ENCODE measurements at regions not wholly inside any gene's neighbourhood (a gene's known extent, or its start where the extent isn't known, plus 50 kb on each side); places are given as distances from the start of the nearest gene placed in this dataset.

- no peak for TF ChIP-seq POLR2A (IDR thresholded peaks at IDR 0.05; ENCODE audit: low read depth, low read length)
- DNase-seq (ENCODE audit: insufficient read length, low spot score), result peak; percentile 6
- FAIRE-seq, result peak; percentile 83
Observed at GRCh38 chr15:93829115-93829870, 402.1 kb upstream of the MCTP2 start.

- DNase-seq (ENCODE audit: insufficient read length, low spot score) (no peak), FAIRE-seq (no peak)
- no peak for TF ChIP-seq POLR2A (IDR thresholded peaks at IDR 0.05; ENCODE audit: low read depth, low read length)
Observed at GRCh38 chr15:93826790-93827189, 404.6 kb upstream of the MCTP2 start.

- TF ChIP-seq POLR2A (IDR thresholded peaks at IDR 0.05; ENCODE audit: low read depth, low read length), result no peak
- DNase-seq (ENCODE audit: insufficient read length, low spot score) (no peak), FAIRE-seq (no peak)
Observed at GRCh38 chr15:93826293-93826692, 405.1 kb upstream of the MCTP2 start.

GRCh38 chr15:93825682-93826081 lies 405.7 kb upstream of the MCTP2 start:
- DNase-seq (ENCODE audit: insufficient read length, low spot score), result no peak
- no peak for FAIRE-seq
- no peak for TF ChIP-seq POLR2A (IDR thresholded peaks at IDR 0.05; ENCODE audit: low read depth, low read length)

GRCh38 chr15:93823971-93824913 lies 407.1 kb upstream of the MCTP2 start:
- no peak for DNase-seq (ENCODE audit: insufficient read length, low spot score)

GRCh38 chr15:93820566-93820965 lies 410.8 kb upstream of the MCTP2 start:
- DNase-seq (ENCODE audit: insufficient read length, low spot score), result no peak
- FAIRE-seq, result no peak
- no peak for TF ChIP-seq POLR2A (IDR thresholded peaks at IDR 0.05; ENCODE audit: low read depth, low read length)

More at GRCh38 chr15:93823971-93824913, 407.1 kb upstream of the MCTP2 start:
- no peak for TF ChIP-seq POLR2A (IDR thresholded peaks at IDR 0.05; ENCODE audit: low read depth, low read length)
- FAIRE-seq, result no peak

GRCh38 chr15:93819826-93820225 lies 411.5 kb upstream of the MCTP2 start:
- DNase-seq (ENCODE audit: insufficient read length, low spot score) (no peak), FAIRE-seq (no peak)
- no peak for TF ChIP-seq POLR2A (IDR thresholded peaks at IDR 0.05; ENCODE audit: low read depth, low read length)

GRCh38 chr15:93816815-93817214 lies 414.5 kb upstream of the MCTP2 start:
- no peak for DNase-seq (ENCODE audit: insufficient read length, low spot score)
- no peak for FAIRE-seq
- no peak for TF ChIP-seq POLR2A (IDR thresholded peaks at IDR 0.05; ENCODE audit: low read depth, low read length)

- FAIRE-seq (no peak), DNase-seq (ENCODE audit: insufficient read length, low spot score) (no peak)
- TF ChIP-seq POLR2A (IDR thresholded peaks at IDR 0.05; ENCODE audit: low read depth, low read length), result no peak
Observed at GRCh38 chr15:93811305-93811704, 420.1 kb upstream of the MCTP2 start.

- no peak for TF ChIP-seq POLR2A (IDR thresholded peaks at IDR 0.05; ENCODE audit: low read depth, low read length)
- FAIRE-seq (no peak), DNase-seq (ENCODE audit: insufficient read length, low spot score) (no peak)
Observed at GRCh38 chr15:93809516-93809915, 421.8 kb upstream of the MCTP2 start.

- no peak for TF ChIP-seq POLR2A (IDR thresholded peaks at IDR 0.05; ENCODE audit: low read depth, low read length)
- FAIRE-seq (no peak), DNase-seq (ENCODE audit: insufficient read length, low spot score) (no peak)
Observed at GRCh38 chr15:93803421-93804152, 427.8 kb upstream of the MCTP2 start.

GRCh38 chr15:93801206-93801605 lies 430.2 kb upstream of the MCTP2 start:
- TF ChIP-seq POLR2A (IDR thresholded peaks at IDR 0.05; ENCODE audit: low read depth, low read length), result no peak

GRCh38 chr15:93800805-93801204 lies 430.6 kb upstream of the MCTP2 start:
- no peak for FAIRE-seq
- no peak for DNase-seq (ENCODE audit: insufficient read length, low spot score)
- TF ChIP-seq POLR2A (IDR thresholded peaks at IDR 0.05; ENCODE audit: low read depth, low read length), result no peak

More at GRCh38 chr15:93801206-93801605, 430.2 kb upstream of the MCTP2 start:
- FAIRE-seq, result no peak
- DNase-seq (ENCODE audit: insufficient read length, low spot score), result no peak

GRCh38 chr15:93789441-93789840 lies 441.9 kb upstream of the MCTP2 start:
- FAIRE-seq (no peak), DNase-seq (ENCODE audit: insufficient read length, low spot score) (no peak)
- TF ChIP-seq POLR2A (IDR thresholded peaks at IDR 0.05; ENCODE audit: low read depth, low read length), result no peak

All from H54 (cell line).